ENCODE measurements at regions not wholly inside any gene's neighbourhood (a gene's known extent, or its start where the extent isn't known, plus 50 kb on each side); places are given as distances from the start of the nearest gene placed in this dataset.

DNA sequence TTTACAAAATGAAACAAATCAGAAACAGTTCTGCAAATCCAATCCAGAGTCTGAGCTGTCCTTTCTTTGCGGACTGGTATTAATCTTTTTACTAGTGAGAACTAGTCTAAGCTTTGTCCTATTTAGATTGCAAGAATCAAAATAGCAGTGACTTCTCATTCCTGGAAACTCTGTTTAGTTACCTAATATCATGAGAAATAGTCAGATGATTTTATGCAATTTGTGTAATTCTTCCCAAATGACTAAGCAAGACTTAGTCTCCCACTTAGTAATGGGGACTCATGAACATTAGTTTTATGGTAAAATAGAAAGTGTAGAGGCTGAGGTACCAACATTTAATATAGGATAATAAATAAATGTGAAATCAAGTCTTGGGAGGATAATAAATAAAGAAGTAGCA lies 341.3 kb downstream of the DNAJB9 start:
- no peak for TF ChIP-seq EZH2 (IDR thresholded peaks at IDR 0.05; ENCODE audit: insufficient read depth, poor library complexity, severe bottlenecking)
- TF ChIP-seq EZH2phosphoT487 (IDR thresholded peaks at IDR 0.05; ENCODE audit: insufficient read depth, low read depth): no peak
